ENCODE measurements at regions not wholly inside any gene's neighbourhood (a gene's known extent, or its start where the extent isn't known, plus 50 kb on each side); places are given as distances from the start of the nearest gene placed in this dataset.

- no peak overlapping the region for H3K9ac ChIP-seq (ENCODE audit: low read length)
- no peaks in the 10 kb centered on the region for H4K20me1 ChIP-seq (ENCODE audit: control insufficient read depth, insufficient read depth, low read length, poor library complexity, severe bottlenecking)
- Mint-ChIP-seq H3K9me3 (ENCODE audit: insufficient read depth) (no peaks in the 10 kb centered on the region), H3K4me1 (no peaks in the 10 kb centered on the region), H3K4me3 (no peak overlapping the region), H3K27me3 (no peaks in the 10 kb centered on the region), H3K27ac (no peak overlapping the region)
- intact Hi-C loops (cut with micrococcal nuclease), result no loop called here
- H3K4me1 ChIP-seq (ENCODE audit: control insufficient read depth in 2 of 2, insufficient read depth in 2 of 2, low read length in 2 of 2), result no peaks in the 10 kb centered on the region
- H3K9me3 ChIP-seq (ENCODE audit: control extremely low read depth in 1 of 3, control insufficient read depth in 2 of 3, insufficient read depth in 1 of 3, low read length in 2 of 3), result peaks cover 0 to 8% (median 0%) of the 10 kb centered on the region in 3 donors
- H3K79me2 ChIP-seq (ENCODE audit: control insufficient read depth, insufficient read depth, low read length), result no peaks in the 10 kb centered on the region
- 92% methylated on average over 5 of the region's 5 CpGs for WGBS (ENCODE audit: insufficient coverage)
- no peak for ATAC-seq (ENCODE audit: low read depth)
- no peak overlapping the region for H2AFZ ChIP-seq (ENCODE audit: insufficient read depth, low read depth, low read length, poor library complexity, severe bottlenecking)
- H3K36me3 ChIP-seq (replicated peaks in 1 of 2; ENCODE audit: control extremely low read depth in 1 of 2, control insufficient read depth in 1 of 2, extremely low read depth in 1 of 2, insufficient read depth in 2 of 2, low read length in 1 of 2), result no peaks in the 10 kb centered on the region
- ChIA-PET POLR2A (no interaction called here), CTCF (no interaction called here)
- no peak overlapping the region for H3K27ac ChIP-seq (ENCODE audit: low read length in 2 of 2)
- H3K27me3 ChIP-seq (replicated peaks in 1 of 4; ENCODE audit: control extremely low read depth in 1 of 4, control insufficient read depth in 3 of 4, insufficient read depth in 4 of 4, low read length in 3 of 4), result no peaks in the 10 kb centered on the region
- TF ChIP-seq EZH2 (IDR thresholded peaks at IDR 0.05; ENCODE audit: borderline replicate concordance, insufficient read depth, low read depth, low read length, poor library complexity, severe bottlenecking), result no peak
- TF ChIP-seq, protein P1, sequence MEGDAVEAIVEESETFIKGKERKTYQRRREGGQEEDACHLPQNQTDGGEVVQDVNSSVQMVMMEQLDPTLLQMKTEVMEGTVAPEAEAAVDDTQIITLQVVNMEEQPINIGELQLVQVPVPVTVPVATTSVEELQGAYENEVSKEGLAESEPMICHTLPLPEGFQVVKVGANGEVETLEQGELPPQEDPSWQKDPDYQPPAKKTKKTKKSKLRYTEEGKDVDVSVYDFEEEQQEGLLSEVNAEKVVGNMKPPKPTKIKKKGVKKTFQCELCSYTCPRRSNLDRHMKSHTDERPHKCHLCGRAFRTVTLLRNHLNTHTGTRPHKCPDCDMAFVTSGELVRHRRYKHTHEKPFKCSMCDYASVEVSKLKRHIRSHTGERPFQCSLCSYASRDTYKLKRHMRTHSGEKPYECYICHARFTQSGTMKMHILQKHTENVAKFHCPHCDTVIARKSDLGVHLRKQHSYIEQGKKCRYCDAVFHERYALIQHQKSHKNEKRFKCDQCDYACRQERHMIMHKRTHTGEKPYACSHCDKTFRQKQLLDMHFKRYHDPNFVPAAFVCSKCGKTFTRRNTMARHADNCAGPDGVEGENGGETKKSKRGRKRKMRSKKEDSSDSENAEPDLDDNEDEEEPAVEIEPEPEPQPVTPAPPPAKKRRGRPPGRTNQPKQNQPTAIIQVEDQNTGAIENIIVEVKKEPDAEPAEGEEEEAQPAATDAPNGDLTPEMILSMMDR (IDR thresholded peaks at IDR 0.05), result no peak
- no peak overlapping the region for H3K4me3 ChIP-seq (ENCODE audit: control extremely low read depth in 1 of 5, extremely low read depth in 1 of 5, insufficient read depth in 1 of 5, low read depth in 2 of 5, low read length in 4 of 5)
- DNase-seq, result no peak
- H3K4me2 ChIP-seq (replicated peaks; ENCODE audit: low read depth, low read length, poor library complexity, severe bottlenecking), result no peak overlapping the region
Observed at GRCh38 chr6:62904687-62905086, 306.6 kb upstream of the FKBP1C start.

- CTCF ChIA-PET, result no interaction called here
- intact Hi-C loops (cut with micrococcal nuclease), result no loop called here
- DNase-seq, result no peak
- Histone ChIP-seq H4K20me1 (ENCODE audit: control insufficient read depth, insufficient read depth, low read length, poor library complexity, severe bottlenecking) (no peaks in the 10 kb centered on the region), H2AFZ (ENCODE audit: insufficient read depth, low read depth, low read length, poor library complexity, severe bottlenecking) (no peak overlapping the region), H3K9ac (ENCODE audit: low read length) (no peak overlapping the region), H3K27ac (ENCODE audit: low read length in 2 of 2) (no peak overlapping the region), H3K36me3 (replicated peaks in 1 of 2; ENCODE audit: control extremely low read depth in 1 of 2, control insufficient read depth in 1 of 2, extremely low read depth in 1 of 2, insufficient read depth in 2 of 2, low read length in 1 of 2) (no peaks in the 10 kb centered on the region), H3K4me2 (replicated peaks; ENCODE audit: low read depth, low read length, poor library complexity, severe bottlenecking) (no peak overlapping the region), H3K9me3 (ENCODE audit: control extremely low read depth in 1 of 3, control insufficient read depth in 2 of 3, insufficient read depth in 1 of 3, low read length in 2 of 3) (no peaks in the 10 kb centered on the region), H3K79me2 (ENCODE audit: control insufficient read depth, insufficient read depth, low read length) (no peaks in the 10 kb centered on the region), H3K27me3 (replicated peaks in 1 of 4; ENCODE audit: control extremely low read depth in 1 of 4, control insufficient read depth in 3 of 4, insufficient read depth in 4 of 4, low read length in 3 of 4) (no peaks in the 10 kb centered on the region), H3K4me1 (ENCODE audit: control insufficient read depth in 2 of 2, insufficient read depth in 2 of 2, low read length in 2 of 2) (no peaks in the 10 kb centered on the region), H3K4me3 (ENCODE audit: control extremely low read depth in 1 of 5, extremely low read depth in 1 of 5, insufficient read depth in 1 of 5, low read depth in 2 of 5, low read length in 4 of 5) (no peak overlapping the region)
- Mint-ChIP-seq H3K9me3 (ENCODE audit: insufficient read depth) (peaks cover 4% of the 10 kb centered on the region), H3K27ac (no peak overlapping the region), H3K27me3 (no peaks in the 10 kb centered on the region), H3K4me1 (no peaks in the 10 kb centered on the region), H3K4me3 (no peak overlapping the region)
- TF ChIP-seq, protein P1 (IDR thresholded peaks at IDR 0.05), result no peak
- no peak for TF ChIP-seq EZH2 (IDR thresholded peaks at IDR 0.05; ENCODE audit: borderline replicate concordance, insufficient read depth, low read depth, low read length, poor library complexity, severe bottlenecking)
- POLR2A ChIA-PET, result no interaction called here
- 65% methylated on average over 3 of the region's 4 CpGs for whole genome bisulfite sequencing (ENCODE audit: insufficient coverage)
- no peak for ATAC-seq (ENCODE audit: low read depth)
Observed at GRCh38 chr6:62914530-62914929, 296.7 kb upstream of the FKBP1C start.

Data from B cell (primary cell).